ENCODE measurements at regions not wholly inside any gene's neighbourhood (a gene's known extent, or its start where the extent isn't known, plus 50 kb on each side); places are given as distances from the start of the nearest gene placed in this dataset.

DNA sequence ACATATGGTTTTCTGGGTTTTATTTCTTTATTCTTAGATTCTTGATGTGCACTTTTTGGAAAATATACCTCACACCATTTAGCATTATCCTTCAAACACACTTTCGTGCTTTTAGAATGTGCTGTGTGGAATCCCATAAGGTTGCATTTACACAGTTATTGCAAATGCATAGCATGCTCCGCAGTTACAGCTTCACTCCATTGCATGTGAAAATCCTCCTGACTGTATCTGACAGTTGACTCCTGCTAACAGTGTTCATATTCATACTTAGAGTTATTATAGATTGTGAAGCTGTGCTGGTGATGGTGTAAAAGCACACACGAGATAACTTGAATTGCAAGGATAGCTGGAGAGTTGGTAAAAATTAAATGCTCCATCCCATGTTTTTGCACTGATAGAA, 811.5 kb upstream of the TENM3 start:
- TF ChIP-seq YY1 (IDR thresholded peaks at IDR 0.05; ENCODE audit: insufficient read depth, insufficient read length): no peak
- TF ChIP-seq ZNF274 (IDR thresholded peaks at IDR 0.05; ENCODE audit: low read depth, low read length): no peak
- TF ChIP-seq SUZ12 (IDR thresholded peaks at IDR 0.05; ENCODE audit: extremely low read depth, insufficient read depth, insufficient read length): no peak

Measured in NT2/D1 (cell line).